Neural progenitor cell (in vitro differentiated cells): ENCODE measurements at regions not wholly inside any gene's neighbourhood (a gene's known extent, or its start where the extent isn't known, plus 50 kb on each side); places are given as distances from the start of the nearest gene placed in this dataset.

ENCODE experiments used
- DNase-seq: peaks from one replicate; pipeline ENCODE4 v3.0.0-alpha.2; 2016; ENCODE audit warnings: low spot score
- H2AFZ ChIP-seq: fragments of 200-600 bp; sonication (generic); replicated peaks from 2 replicates; pipeline ENCODE4 v1.6.1; 2016; ENCODE audit warnings: antibody characterized with exemption
- H3F3A ChIP-seq: fragments of 200-600 bp; sonication (generic); 2 replicates; pipeline ENCODE4 v1.6.1; 2016; ENCODE audit warnings: antibody characterized with exemption, low read depth
- H3K27ac ChIP-seq: fragments of 200-600 bp; sonication (generic); 2 replicates; pipeline ENCODE4 v1.5.1; 2016; ENCODE audit warnings: mild to moderate bottlenecking
- H3K27me3 ChIP-seq: fragments of 200-600 bp; sonication (generic); 2 replicates; pipeline ENCODE4 v1.6.1; 2016; ENCODE audit warnings: mild to moderate bottlenecking, moderate library complexity
- H3K36me3 ChIP-seq: fragments of 200-600 bp; sonication (generic); 2 replicates; pipeline ENCODE4 v1.5.1; 2016
- H3K4me1 ChIP-seq: fragments of 200-600 bp; sonication (generic); 2 replicates; pipeline ENCODE4 v1.6.1; 2016; ENCODE audit warnings: mixed run types
- H3K4me2 ChIP-seq: fragments of 200-600 bp; sonication (generic); 2 replicates; pipeline ENCODE4 v1.6.1; 2016
- H3K4me3 ChIP-seq: fragments of 200-600 bp; sonication (generic); 2 replicates; pipeline ENCODE4 v1.5.1; 2016
- H3K79me2 ChIP-seq: fragments of 200-600 bp; sonication (generic); 2 replicates; pipeline ENCODE4 v1.6.1; 2016; ENCODE audit warnings: low read depth
- H3K9ac ChIP-seq: fragments of 200-600 bp; sonication (generic); 2 replicates; pipeline ENCODE4 v1.6.1; 2016
- H3K9me3 ChIP-seq: fragments of 200-600 bp; sonication (generic); 2 replicates; pipeline ENCODE4 v1.5.1; 2016; ENCODE audit warnings: low read depth
- H4K20me1 ChIP-seq: fragments of 200-600 bp; sonication (generic); 2 replicates; pipeline ENCODE4 v1.6.1; 2016; ENCODE audit warnings: low read depth
- H3K27ac Mint-ChIP-seq: 3 replicates; pipeline ENCODE4 v1.8.0; 2021; ENCODE audit warnings: mixed read lengths
- H3K27me3 Mint-ChIP-seq: 2 replicates; pipeline ENCODE4 v1.8.0; 2022; ENCODE audit warnings: low read depth, mild to moderate bottlenecking, inconsistent platforms, moderate library complexity, mixed read lengths; ENCODE audit not compliant: insufficient read depth
- H3K36me3 Mint-ChIP-seq: 3 replicates; pipeline ENCODE4 v1.8.0; 2021; ENCODE audit warnings: mixed read lengths
- H3K4me1 Mint-ChIP-seq: 3 replicates; pipeline ENCODE4 v1.8.0; 2021; ENCODE audit warnings: mixed read lengths
- H3K4me3 Mint-ChIP-seq: 3 replicates; pipeline ENCODE4 v1.8.0; 2021; ENCODE audit warnings: mild to moderate bottlenecking, moderate library complexity, mixed read lengths
- H3K9me3 Mint-ChIP-seq: 3 replicates; pipeline ENCODE4 v1.8.0; 2020; ENCODE audit warnings: mixed read lengths
- EZH2 ChIP-seq: fragments of 200-600 bp; sonication (generic); IDR thresholded peaks from 2 replicates; pipeline ENCODE4 v1.6.1; 2017; ENCODE audit warnings: antibody characterized with exemption, mild to moderate bottlenecking, moderate library complexity
- EZH2phosphoT487 ChIP-seq: fragments of 200-600 bp; sonication (generic); IDR thresholded peaks from 2 replicates; pipeline ENCODE4 v1.6.1; 2017; ENCODE audit warnings: antibody characterized with exemption
- TF ChIP-seq, protein P1 (sequence below): fragments of 200-600 bp; sonication (generic); IDR thresholded peaks from 2 replicates; pipeline ENCODE4 v1.5.1; 2017; ENCODE audit warnings: antibody characterized with exemption, mild to moderate bottlenecking

GRCh38 chr12:107406932-107407331 is 278.7 kb upstream of the PWP1 start:
- Histone ChIP-seq H3K27me3 (no peaks in the 10 kb centered on the region), H4K20me1 (no peaks in the 10 kb centered on the region), H3K4me3 (no peak overlapping the region), H3F3A (no peaks in the 10 kb centered on the region), H3K9me3 (no peaks in the 10 kb centered on the region), H3K36me3 (no peaks in the 10 kb centered on the region), H3K4me1 (no peaks in the 10 kb centered on the region), H3K9ac (no peak overlapping the region), H3K4me2 (no peak overlapping the region), H3K27ac (no peak overlapping the region), H3K79me2 (no peaks in the 10 kb centered on the region), H2AFZ (no peak overlapping the region)
- no peak for DNase-seq
- H3K4me1 Mint-ChIP-seq = peaks cover 14% of the 10 kb centered on the region
- TF ChIP-seq EZH2 (no peak), EZH2phosphoT487 (no peak)
- TF ChIP-seq, protein P1, sequence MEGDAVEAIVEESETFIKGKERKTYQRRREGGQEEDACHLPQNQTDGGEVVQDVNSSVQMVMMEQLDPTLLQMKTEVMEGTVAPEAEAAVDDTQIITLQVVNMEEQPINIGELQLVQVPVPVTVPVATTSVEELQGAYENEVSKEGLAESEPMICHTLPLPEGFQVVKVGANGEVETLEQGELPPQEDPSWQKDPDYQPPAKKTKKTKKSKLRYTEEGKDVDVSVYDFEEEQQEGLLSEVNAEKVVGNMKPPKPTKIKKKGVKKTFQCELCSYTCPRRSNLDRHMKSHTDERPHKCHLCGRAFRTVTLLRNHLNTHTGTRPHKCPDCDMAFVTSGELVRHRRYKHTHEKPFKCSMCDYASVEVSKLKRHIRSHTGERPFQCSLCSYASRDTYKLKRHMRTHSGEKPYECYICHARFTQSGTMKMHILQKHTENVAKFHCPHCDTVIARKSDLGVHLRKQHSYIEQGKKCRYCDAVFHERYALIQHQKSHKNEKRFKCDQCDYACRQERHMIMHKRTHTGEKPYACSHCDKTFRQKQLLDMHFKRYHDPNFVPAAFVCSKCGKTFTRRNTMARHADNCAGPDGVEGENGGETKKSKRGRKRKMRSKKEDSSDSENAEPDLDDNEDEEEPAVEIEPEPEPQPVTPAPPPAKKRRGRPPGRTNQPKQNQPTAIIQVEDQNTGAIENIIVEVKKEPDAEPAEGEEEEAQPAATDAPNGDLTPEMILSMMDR = no peak
- H3K27me3 Mint-ChIP-seq = peaks cover 6% of the 10 kb centered on the region
- H3K9me3 Mint-ChIP-seq = no peaks in the 10 kb centered on the region
- no peak overlapping the region for H3K27ac Mint-ChIP-seq
- H3K4me3 Mint-ChIP-seq = no peak overlapping the region
- no peaks in the 10 kb centered on the region for H3K36me3 Mint-ChIP-seq

GRCh38 chr12:107411792-107412535 is 273.6 kb upstream of the PWP1 start:
- no peaks in the 10 kb centered on the region for H3K36me3 Mint-ChIP-seq
- H3K27me3 ChIP-seq = no peaks in the 10 kb centered on the region
- no peak for DNase-seq
- H3F3A ChIP-seq = no peaks in the 10 kb centered on the region
- H3K9me3 Mint-ChIP-seq = no peaks in the 10 kb centered on the region
- H3K4me1 Mint-ChIP-seq = peaks cover 9% of the 10 kb centered on the region
- H3K27ac Mint-ChIP-seq = no peak overlapping the region
- no peak overlapping the region for H2AFZ ChIP-seq
- H3K79me2 ChIP-seq = no peaks in the 10 kb centered on the region
- no peak overlapping the region for H3K27ac ChIP-seq
- H3K27me3 Mint-ChIP-seq = no peaks in the 10 kb centered on the region
- no peak overlapping the region for H3K9ac ChIP-seq
- H3K4me2 ChIP-seq = no peak overlapping the region
- TF ChIP-seq EZH2phosphoT487 (no peak), EZH2 (no peak)
- TF ChIP-seq, protein P1 = no peak
- no peaks in the 10 kb centered on the region for H3K36me3 ChIP-seq
- no peak overlapping the region for H3K4me3 Mint-ChIP-seq
- no peak overlapping the region for H3K4me3 ChIP-seq
- H3K4me1 ChIP-seq = no peaks in the 10 kb centered on the region
- H3K9me3 ChIP-seq = no peaks in the 10 kb centered on the region
- H4K20me1 ChIP-seq = no peaks in the 10 kb centered on the region

GRCh38 chr12:107415071-107415470 is 270.5 kb upstream of the PWP1 start:
- Mint-ChIP-seq H3K27ac (no peak overlapping the region), H3K36me3 (peaks cover 2% of the 10 kb centered on the region), H3K27me3 (peaks cover 3% of the 10 kb centered on the region), H3K9me3 (peaks cover 11% of the 10 kb centered on the region), H3K4me1 (peaks cover 8% of the 10 kb centered on the region), H3K4me3 (no peak overlapping the region)
- Histone ChIP-seq H3K27me3 (no peaks in the 10 kb centered on the region), H3F3A (no peaks in the 10 kb centered on the region), H4K20me1 (no peaks in the 10 kb centered on the region), H3K4me1 (no peaks in the 10 kb centered on the region), H3K27ac (no peak overlapping the region), H2AFZ (no peak overlapping the region), H3K36me3 (no peaks in the 10 kb centered on the region), H3K4me2 (no peak overlapping the region), H3K9ac (no peak overlapping the region), H3K79me2 (no peaks in the 10 kb centered on the region), H3K9me3 (no peaks in the 10 kb centered on the region), H3K4me3 (no peak overlapping the region)
- TF ChIP-seq, protein P1 = no peak
- TF ChIP-seq EZH2 = no peak
- TF ChIP-seq EZH2phosphoT487 = no peak
- no peak for DNase-seq
